ENCODE measurements at regions not wholly inside any gene's neighbourhood (a gene's known extent, or its start where the extent isn't known, plus 50 kb on each side); places are given as distances from the start of the nearest gene placed in this dataset.

GRCh38 chr5:163885117-163885516, 379.7 kb downstream of the MAT2B start:
- Histone ChIP-seq H3K4me3 (no peak overlapping the region), H3K27ac (no peak overlapping the region), H3K27me3 (no peaks in the 10 kb centered on the region), H3K36me3 (no peaks in the 10 kb centered on the region), H3K4me1 (no peaks in the 10 kb centered on the region), H3K9me3 (no peaks in the 10 kb centered on the region)
- intact Hi-C loops (cut with DNase I), result no loop called here
- TF ChIP-seq CTCF (IDR thresholded peaks at IDR 0.05), result no peak
- ATAC-seq (no peak), DNase-seq (no peak)

GRCh38 chr5:163887854-163888253, 382.4 kb downstream of the MAT2B start:
- H3K4me3 ChIP-seq, result no peak overlapping the region
- intact Hi-C loops (cut with DNase I), result no loop called here
- no peak for DNase-seq
- H3K27me3 ChIP-seq, result no peaks in the 10 kb centered on the region
- no peak for ATAC-seq
- no peak for TF ChIP-seq CTCF (IDR thresholded peaks at IDR 0.05)
- no peaks in the 10 kb centered on the region for H3K9me3 ChIP-seq
- H3K4me1 ChIP-seq, result no peaks in the 10 kb centered on the region
- H3K36me3 ChIP-seq, result no peaks in the 10 kb centered on the region
- no peak overlapping the region for H3K27ac ChIP-seq

- DNase-seq, result no peak
- no peak for TF ChIP-seq CTCF (IDR thresholded peaks at IDR 0.05)
Measured at GRCh38 chr5:163888366-163888765, 382.9 kb downstream of the MAT2B start.

GRCh38 chr5:163889369-163889768, 383.9 kb downstream of the MAT2B start:
- no peak for TF ChIP-seq CTCF (IDR thresholded peaks at IDR 0.05)
- no peaks in the 10 kb centered on the region for H3K36me3 ChIP-seq
- DNase-seq, result no peak
- H3K4me1 ChIP-seq, result no peaks in the 10 kb centered on the region
- H3K27me3 ChIP-seq, result no peaks in the 10 kb centered on the region
- ATAC-seq, result no peak
- H3K27ac ChIP-seq, result no peak overlapping the region
- H3K9me3 ChIP-seq, result no peaks in the 10 kb centered on the region
- intact Hi-C loops (cut with DNase I), result no loop called here
- H3K4me3 ChIP-seq, result no peak overlapping the region

More at GRCh38 chr5:163888366-163888765, 382.9 kb downstream of the MAT2B start:
- H3K4me1 ChIP-seq, result no peaks in the 10 kb centered on the region
- H3K4me3 ChIP-seq, result no peak overlapping the region
- ATAC-seq, result no peak
- intact Hi-C loops (cut with DNase I), result no loop called here
- H3K27ac ChIP-seq, result no peak overlapping the region
- H3K9me3 ChIP-seq, result no peaks in the 10 kb centered on the region
- no peaks in the 10 kb centered on the region for H3K27me3 ChIP-seq
- no peaks in the 10 kb centered on the region for H3K36me3 ChIP-seq

GRCh38 chr5:163890261-163890660, 384.8 kb downstream of the MAT2B start:
- no peak for ATAC-seq
- TF ChIP-seq CTCF (IDR thresholded peaks at IDR 0.05), result no peak
- no peaks in the 10 kb centered on the region for H3K27me3 ChIP-seq
- H3K9me3 ChIP-seq, result no peaks in the 10 kb centered on the region
- H3K36me3 ChIP-seq, result no peaks in the 10 kb centered on the region
- DNase-seq, result no peak
- H3K27ac ChIP-seq, result no peak overlapping the region
- no peaks in the 10 kb centered on the region for H3K4me1 ChIP-seq
- H3K4me3 ChIP-seq, result no peak overlapping the region
- intact Hi-C loops (cut with DNase I), result no loop called here

DNA sequence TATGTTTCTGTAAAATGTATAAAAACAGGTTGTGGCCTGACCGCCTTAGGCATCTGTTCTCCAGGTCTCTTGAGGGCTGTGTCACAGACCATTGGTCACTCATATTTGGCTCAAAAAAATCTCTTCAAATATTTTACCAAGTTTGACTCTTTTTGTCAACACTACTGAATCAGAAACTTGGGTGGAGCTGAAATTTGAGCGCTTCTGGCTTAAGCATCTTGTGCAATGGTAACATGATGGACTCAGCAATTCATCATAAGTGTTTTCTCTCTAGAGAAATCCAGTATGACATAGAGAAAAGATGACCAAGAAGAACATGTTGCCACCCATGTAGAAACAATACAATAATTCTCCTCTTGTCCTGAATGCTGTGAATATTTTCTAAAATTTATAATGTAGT, 387.9 kb downstream of the MAT2B start:
- Histone ChIP-seq H3K4me3 (no peak overlapping the region), H3K27me3 (no peaks in the 10 kb centered on the region), H3K4me1 (no peaks in the 10 kb centered on the region), H3K36me3 (no peaks in the 10 kb centered on the region), H3K27ac (no peak overlapping the region), H3K9me3 (no peaks in the 10 kb centered on the region)
- DNase-seq (no peak), ATAC-seq (no peak)
- intact Hi-C loops (cut with DNase I), result no loop called here
- no peak for TF ChIP-seq CTCF (IDR thresholded peaks at IDR 0.05)

All from upper lobe of right lung (tissue), 1 donor.